AG04449 (cell line): ENCODE measurements at regions not wholly inside any gene's neighbourhood (a gene's known extent, or its start where the extent isn't known, plus 50 kb on each side); places are given as distances from the start of the nearest gene placed in this dataset.
"Not testable (repeated sequence)": the region's sequence is repeated elsewhere in the genome, so short reads cannot be mapped to it uniquely, and the experiment has no call there.

ENCODE experiments used
- CTCF ChIA-PET: fragments of 350-600 bp; formaldehyde crosslinking; extraction: SDS; loops from one replicate; lab custom pipeline; 2021; ENCODE audit warnings: antibody characterized with exemption; lab: Yijun Ruan, JAX
- POLR2A ChIA-PET: fragments of 400-600, 350-600 bp; formaldehyde crosslinking; extraction: SDS; loops from one replicate; lab custom pipeline; 2020; ENCODE audit warnings: antibody characterized with exemption, inconsistent platforms; lab: Yijun Ruan, JAX
- DNase-seq: peaks from one replicate; pipeline ENCODE4 v3.0.0-alpha.2; 2010; ENCODE audit warnings: low read depth, low spot score
- H3K4me3 ChIP-seq: 2 replicates; pipeline ENCODE4 v1.5.1; 2011; ENCODE audit warnings: low read depth, mild to moderate bottlenecking, control low read depth, low read length
- CTCF ChIP-seq: IDR thresholded peaks from one replicate; pipeline ENCODE4 v1.5.1; 2011; ENCODE audit warnings: mild to moderate bottlenecking, moderate library complexity, low read length, control low read depth, inconsistent platforms; ENCODE audit not compliant: insufficient read depth; ENCODE audit errors: missing control alignments

- DNase-seq: no peak
- H3K4me3 ChIP-seq: no peak overlapping the region
- POLR2A ChIA-PET: no interaction called here
- no peak for TF ChIP-seq CTCF
- CTCF ChIA-PET: no interaction called here
These were observed 222.8 kb downstream of the CGGBP1 start for GRCh38 chr3:87836026-87836425.

- no peak overlapping the region for H3K4me3 ChIP-seq
- no peak for TF ChIP-seq CTCF
- CTCF ChIA-PET: no interaction called here
- POLR2A ChIA-PET: no interaction called here
- no peak for DNase-seq
These were observed 223.6 kb downstream of the CGGBP1 start for GRCh38 chr3:87835236-87835635.

DNA sequence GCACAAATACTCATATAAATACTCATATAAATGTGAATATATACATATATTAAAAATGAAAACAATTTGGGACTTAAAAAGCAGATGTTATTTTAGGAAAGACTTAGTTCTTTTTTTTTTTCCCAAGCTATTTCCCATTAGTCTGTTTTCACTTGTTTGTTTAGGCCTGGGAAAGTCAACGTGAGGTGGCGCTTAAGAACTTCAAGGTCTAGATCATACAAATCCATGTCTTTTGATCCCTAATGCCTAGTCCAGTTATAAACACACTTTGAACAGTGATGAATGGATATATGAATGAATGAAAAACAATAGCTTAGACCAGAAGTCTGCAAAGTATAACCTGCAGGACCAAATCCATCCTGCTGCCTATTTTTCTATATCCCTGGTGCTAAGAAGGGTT lies 224.5 kb downstream of the CGGBP1 start:
- no peak overlapping the region for H3K4me3 ChIP-seq
- ChIA-PET CTCF (no interaction called here), POLR2A (no interaction called here)
- DNase-seq: no peak
- no peak for TF ChIP-seq CTCF

DNA sequence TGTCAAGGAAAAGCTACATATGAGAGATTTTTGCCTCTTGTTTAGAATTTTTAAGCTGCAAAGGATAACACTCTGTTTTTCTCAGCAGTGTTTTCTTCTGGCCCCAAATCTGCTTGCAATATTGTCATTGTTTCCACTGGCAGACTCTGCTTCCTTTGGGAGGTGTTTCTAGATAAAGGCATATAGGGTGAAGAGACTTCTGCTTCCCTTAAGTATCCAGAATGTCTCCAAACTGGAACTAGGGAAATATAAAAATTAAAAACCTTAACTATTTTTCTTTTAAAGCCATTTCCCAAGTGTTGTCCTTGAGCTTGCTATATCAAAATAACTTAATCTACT lies 225.8 kb downstream of the CGGBP1 start:
- ChIA-PET CTCF (no interaction called here), POLR2A (no interaction called here)
- DNase-seq: no peak
- no peak overlapping the region for H3K4me3 ChIP-seq
- TF ChIP-seq CTCF: no peak

DNA sequence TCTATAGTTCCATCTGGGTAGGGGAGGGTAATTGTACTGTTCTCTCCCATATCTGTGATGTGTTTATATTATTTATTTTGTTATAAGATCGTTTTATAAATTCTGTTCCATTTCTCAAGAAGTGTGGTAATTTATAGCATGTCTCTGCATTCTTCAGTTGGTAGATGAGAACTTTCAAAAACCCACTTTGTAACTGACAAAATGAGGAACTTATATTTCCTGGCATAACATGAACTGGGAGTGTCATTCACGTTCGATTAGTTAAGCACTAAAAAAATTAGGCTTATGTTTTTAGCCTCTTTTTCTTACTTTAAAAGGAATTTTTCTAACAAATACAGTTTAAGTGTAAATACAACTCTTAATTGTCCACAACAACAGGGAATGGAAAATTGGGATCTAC lies 230.8 kb downstream of the CGGBP1 start:
- TF ChIP-seq CTCF: no peak
- POLR2A ChIA-PET: no interaction called here

DNA sequence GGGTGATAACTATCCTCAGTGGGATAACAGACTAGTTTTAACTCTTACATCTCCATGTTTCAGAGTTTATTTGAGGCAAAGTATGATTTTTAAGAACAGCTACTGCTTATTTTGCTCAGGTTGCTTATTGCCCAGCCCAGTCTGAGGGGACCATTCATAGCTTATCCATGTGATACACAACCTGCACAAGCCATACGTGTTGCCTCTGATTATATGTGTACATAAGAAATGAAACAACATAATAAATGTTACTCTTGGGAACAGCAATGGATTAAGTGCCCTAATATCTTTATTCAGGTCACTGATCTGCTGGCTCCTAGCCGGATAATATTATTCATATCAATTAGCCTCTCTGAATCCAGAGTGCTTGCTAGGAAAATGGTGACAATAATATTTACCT lies 236.2 kb downstream of the CGGBP1 start:
- ChIA-PET CTCF (no interaction called here), POLR2A (no interaction called here)
- no peak for TF ChIP-seq CTCF
- DNase-seq: no peak
- no peak overlapping the region for H3K4me3 ChIP-seq

More for the DNA sequence above, 230.8 kb downstream of the CGGBP1 start:
- DNase-seq: no peak
- no peak overlapping the region for H3K4me3 ChIP-seq
- CTCF ChIA-PET: no interaction called here

DNA sequence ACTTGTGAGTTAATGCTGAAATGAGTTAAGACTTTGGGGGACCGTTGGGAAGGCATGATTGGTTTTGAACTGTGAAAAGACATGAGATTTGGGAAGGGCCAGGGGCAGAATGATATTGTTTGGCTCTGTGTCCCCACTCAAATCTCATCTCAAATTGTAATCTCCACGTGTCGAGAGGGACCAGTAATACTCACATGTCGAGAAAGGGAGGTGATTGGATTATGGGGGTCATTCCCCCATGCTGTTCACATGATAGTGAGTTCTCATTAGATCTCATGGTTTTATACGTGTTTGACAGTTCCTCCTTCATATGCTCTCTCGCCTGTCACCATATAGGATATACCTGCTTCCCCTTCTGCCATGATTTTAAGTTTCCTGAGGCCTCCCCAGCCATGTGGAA lies 245.3 kb downstream of the CGGBP1 start:
- POLR2A ChIA-PET, CTCF ChIA-PET, DNase-seq, H3K4me3 ChIP-seq: not testable (repeated sequence)
